ENCODE measurements at regions not wholly inside any gene's neighbourhood (a gene's known extent, or its start where the extent isn't known, plus 50 kb on each side); places are given as distances from the start of the nearest gene placed in this dataset.
"Not testable (repeated sequence)": the region's sequence is repeated elsewhere in the genome, so short reads cannot be mapped to it uniquely, and the experiment has no call there.

DNA sequence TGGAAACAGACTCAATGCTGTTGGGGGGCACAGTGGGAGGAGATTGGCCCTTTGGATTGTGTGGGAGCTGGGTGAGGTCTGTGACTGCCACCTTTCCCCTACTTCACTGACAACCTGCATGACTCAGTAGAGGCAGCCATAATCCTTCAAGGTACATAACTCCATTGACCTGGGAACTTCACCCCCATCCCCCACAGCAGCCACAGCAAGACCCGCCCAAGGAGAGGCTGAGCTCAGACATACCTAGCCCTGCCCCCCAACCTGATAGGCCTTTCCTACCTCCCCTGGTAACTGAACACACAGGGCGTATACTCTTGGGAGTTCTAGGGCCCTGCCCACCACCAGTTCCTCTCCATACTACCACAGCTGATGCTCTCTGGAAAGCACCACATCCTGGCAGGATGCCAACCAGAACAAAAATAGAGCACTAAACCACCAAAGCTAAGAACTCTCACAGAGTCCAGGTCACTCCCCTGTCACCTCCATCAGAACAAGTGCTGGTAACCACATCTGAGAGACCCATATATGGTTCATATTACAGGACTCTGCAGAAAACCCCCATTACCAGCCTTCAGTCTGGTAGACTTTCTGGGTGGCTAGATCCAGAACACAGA, 703.9 kb downstream of the FSCB start:
- no peak for DNase-seq

DNA sequence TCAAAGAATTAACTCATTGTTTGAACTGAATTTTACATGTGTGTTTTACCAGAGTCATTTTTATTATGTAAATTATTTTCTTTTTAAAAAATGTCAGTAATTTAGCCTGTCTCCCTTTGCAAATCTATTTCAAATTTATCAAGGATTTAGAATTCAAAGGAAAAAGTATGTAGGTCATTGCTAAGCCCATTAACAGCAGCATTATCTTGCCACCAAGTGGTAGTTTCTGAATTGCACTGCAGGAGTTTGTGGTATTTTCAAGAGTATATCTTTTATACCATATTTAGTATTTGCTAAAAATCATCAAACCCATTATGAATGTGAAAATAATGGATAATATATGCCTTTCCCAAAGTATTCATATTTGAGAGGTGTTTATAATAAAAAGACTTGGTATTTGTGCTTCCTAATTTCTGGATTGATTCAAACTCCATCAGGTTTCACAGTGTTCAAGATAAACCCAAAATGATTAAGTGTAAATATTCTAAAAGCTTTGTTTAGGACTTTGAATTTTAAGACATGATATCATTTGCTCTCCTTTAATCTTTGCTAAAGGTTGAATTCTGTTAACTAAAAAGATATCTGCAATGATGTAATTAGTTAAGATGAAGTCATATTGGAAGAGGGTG, 711.4 kb downstream of the FSCB start:
- no peak for DNase-seq

GRCh38 chr14:43793579-43793978, 713.5 kb downstream of the FSCB start:
- DNase-seq: no peak

- no peak for DNase-seq
Observed at GRCh38 chr14:43792980-43793379, 714.1 kb downstream of the FSCB start.

DNA sequence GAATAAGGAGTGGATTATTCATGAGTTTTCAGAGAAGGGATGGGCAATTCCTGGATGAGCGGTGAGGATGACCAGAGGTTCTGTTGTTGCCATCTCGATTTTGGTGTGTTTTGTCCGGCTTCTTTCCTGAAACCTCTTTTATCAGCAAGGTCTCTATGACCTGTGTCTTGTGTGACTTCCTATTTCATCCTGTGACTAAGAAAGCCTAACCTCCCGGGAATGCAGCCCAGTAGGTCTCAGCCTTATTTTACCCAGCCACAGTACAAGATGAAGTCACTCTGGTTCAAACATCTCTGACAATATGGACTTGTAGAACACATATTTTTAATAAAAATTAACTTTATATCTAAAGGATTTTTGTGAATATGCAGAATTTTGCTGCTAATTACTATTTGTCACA, 716.4 kb downstream of the FSCB start:
- DNase-seq: no peak

- no peak for DNase-seq
Observed at GRCh38 chr14:43789458-43789857, 717.6 kb downstream of the FSCB start.

DNA sequence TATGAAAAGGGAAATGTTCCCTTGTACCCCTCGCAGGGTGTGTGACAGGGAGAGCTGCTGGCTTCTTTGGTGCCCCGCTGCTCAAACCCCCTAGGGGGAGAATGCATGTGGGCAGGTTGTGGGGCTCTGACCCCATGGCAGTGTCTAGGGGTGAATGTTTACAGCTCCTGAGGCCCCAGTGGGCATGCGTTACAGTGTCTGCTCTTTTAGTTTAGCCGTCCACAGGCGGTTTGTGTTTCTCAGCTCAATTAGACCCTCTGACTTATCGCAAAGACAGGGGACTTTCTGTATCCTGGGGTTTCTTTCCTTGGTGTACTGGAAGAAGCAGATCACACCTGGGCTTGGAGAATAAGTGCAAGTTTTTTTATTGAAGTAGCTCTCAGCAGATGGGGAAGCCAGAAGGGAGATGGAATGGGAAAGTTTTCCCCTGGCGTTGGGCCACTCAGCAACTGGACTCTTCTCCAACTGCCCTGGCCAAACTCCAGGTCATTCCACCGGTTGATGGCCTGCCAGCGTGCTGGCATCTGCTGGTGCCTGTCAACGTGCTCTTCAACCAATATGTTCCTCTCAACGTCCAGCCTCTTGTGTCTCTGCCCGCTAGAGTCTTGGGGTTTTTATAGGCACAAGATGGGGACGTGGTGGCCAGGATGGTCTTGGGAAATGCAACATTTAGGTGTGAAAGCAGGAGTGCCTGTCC, 720.9 kb downstream of the FSCB start:
- DNase-seq: no peak

DNA sequence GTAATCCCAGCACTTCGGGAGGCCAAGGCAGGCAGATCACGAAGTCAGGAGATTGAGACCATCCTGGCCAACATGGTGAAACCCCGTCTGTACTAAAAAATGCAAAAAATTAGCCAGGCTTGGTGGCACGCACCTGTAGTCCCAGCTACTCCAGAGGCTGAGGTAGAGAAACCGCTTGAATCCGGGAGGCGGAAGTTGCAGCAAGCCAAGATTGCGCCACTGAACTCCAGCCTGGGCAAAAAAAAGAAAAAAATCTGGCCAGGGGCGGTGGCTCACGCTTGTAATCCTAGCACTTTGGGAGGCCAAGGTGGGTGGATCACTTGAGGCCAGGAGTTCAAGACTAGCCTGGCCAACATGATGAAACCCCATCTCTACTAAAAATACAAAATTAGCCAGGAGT, 722.7 kb downstream of the FSCB start:
- DNase-seq: not testable (repeated sequence)

DNA sequence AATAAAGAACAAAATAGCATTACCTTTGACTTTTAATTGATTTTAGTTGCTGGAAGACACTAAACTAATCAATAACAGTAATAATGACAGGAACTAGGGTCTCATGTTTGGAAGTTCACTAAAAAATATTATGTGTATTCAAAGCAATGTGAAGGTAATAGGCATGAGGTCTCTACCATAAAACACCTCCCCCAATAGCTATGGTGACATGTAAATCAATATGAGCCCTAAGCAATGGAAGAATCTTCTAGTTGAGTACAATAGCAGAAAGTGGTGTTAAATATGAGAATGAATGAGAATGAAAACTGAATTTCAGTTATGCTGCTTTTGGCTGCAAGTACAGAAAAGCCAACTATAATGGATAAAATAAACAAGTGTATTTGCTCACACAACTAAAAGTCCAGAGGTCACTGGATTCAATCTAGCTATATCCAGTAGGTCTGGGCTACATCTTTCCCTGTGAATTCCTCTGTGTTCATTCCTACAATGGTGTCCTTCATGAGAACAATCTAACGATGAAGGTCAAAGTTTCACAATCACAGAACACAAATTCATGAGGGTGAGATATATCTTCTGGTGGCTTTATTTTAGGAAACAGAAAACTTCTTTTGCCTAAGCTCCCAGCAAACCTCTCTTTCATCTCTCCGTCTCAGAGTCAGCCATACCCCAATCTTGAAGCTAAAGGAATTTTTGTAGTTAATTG, 728.0 kb downstream of the FSCB start:
- DNase-seq: no peak

DNA sequence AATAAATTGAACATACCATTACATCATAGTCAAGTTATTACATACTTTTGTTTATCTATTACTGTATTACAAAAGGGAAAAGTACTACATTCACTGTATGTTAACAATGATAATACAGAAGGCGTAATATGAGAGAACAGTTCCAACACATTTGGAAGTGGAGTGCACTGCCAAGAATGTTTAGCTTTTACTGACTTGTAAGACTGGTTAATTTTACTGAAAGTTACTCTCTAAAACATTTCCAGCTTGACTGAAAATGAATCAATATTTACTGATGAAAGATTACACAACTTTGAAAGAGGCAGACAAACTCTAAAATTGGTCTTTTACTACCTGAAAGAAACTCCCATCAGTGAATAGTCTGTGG, 728.5 kb downstream of the FSCB start:
- no peak for DNase-seq

GRCh38 chr14:43765474-43765873, 741.6 kb downstream of the FSCB start:
- DNase-seq: no peak

DNA sequence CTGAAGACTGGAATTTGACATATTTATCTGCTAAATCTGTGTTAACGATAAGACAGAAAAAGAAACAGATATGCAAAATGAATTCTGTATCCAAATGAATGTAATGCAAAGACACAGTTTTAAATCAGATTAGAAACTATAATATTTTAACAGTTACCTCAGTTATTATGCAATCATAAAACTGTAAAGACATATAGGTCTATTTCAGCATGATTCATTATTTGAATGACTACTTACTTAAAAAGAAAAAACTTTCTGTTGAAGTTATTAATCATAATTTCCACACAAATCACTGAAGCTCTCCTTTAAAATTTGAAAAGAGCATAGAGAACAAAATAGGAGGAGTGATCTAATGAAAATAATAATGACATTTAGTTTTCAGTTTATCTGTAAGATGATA, 742.6 kb downstream of the FSCB start:
- DNase-seq: no peak

- DNase-seq: no peak
Observed at GRCh38 chr14:43755707-43756106, 751.4 kb downstream of the FSCB start.

- DNase-seq: no peak
Observed at GRCh38 chr14:43754838-43755237, 752.2 kb downstream of the FSCB start.

DNA sequence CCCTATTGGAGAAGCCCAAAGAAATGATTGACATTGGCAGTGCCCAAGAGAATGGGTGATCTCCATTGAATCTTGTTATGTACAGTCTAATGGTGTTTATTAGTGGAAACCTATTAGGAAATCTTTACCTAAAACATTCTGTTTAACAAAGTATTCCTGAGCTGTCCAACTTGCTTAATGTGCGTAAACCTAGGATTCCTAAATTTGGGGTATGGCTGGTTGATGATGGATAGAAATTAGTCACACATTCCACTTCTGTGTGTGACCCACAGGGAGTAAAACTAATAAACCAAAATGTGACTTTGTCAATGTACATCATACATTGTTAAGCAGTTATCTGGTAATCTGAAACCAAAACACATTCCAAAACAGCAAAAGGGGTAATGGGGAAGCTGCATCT, 761.3 kb downstream of the FSCB start:
- no peak for DNase-seq

DNA sequence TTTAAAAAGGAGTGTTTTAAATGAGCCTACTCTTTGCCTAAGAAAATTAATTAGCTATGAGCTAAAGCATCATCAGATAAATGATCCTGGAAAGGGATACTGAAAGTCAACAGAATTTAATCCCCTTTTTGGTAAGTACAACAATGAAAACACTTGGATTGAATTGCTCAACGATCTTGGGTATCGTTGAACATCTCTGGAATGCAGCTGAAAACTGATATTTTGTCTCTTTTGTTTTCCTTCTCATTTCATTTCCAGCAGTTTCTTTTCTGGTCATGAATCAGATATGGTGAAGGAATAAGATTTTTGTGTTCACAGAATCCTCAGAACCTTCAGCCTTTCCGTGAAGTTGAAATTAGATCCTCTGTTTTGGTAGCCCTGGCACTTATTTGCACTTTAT, 771.2 kb downstream of the FSCB start:
- DNase-seq: no peak

DNA sequence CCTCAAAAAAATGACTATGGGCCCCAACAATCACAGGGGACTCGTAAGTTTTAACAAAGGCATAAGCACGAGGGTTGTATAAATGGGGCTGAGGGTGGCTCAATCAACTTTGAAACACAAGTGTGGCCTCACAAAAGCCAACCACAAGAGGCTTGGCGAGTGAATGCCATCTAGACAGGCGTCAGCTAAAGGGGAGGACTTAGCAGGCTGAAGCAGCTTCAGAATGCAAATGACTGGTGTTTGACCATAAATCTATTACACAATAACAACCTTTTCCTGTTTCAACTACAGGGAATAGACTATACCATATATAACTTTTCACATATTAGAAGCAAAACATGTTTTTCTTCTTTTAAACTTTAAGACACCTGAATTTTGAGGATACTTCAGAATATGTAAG, 777.9 kb downstream of the FSCB start:
- no peak for DNase-seq

DNA sequence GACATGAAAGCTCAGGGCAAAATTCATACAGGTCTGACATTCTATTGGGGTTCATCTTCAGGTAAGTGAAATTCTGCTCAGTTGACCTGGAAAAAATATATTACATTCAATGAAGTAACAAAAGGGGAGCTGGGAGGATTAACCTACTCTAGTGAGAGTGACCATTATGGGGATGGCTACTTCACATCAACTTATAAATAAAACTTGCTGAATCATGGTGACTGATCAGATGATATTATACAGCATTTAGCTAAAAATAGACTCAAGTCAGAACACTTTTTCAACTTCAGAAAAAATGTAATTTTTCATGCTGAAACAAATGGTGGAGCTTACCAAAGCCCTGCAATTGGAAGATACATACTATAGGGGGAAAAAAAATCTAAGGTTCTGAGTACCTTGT, 800.2 kb downstream of the FSCB start:
- no peak for DNase-seq

DNA sequence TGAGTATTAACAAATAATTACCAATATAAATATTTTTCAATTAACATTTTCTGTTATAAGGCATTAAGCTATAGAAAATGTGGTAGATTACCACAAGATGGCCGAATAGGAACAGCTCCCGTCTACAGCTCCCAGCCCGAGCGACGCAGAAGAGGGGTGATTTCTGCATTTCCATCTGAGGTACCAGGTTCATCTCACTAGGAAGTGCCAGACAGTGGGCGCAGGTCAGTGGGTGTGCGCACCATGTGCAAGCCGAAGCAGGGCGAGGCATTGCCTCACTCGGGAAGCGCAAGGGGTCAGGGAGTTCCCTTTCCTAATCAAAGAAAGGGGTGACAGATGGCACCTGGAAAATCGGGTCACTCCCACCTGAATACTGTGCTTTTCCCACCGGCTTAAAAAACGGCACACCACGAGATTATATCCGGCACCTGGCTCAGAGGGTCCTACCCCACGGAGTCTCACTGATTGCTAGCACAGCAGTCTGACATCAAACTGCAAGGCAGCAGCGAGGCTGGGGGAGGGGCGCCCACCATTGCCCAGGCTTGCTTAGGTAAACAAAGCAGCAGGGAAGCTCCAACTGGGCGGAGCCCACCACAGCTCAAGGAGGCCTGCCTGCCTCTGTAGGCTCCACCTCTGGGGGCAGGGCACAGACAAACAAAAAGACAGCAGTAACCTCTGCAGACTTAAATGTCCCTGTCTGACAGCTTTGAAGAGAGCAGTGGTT, 808.4 kb downstream of the FSCB start:
- DNase-seq: not testable (repeated sequence)

DNA sequence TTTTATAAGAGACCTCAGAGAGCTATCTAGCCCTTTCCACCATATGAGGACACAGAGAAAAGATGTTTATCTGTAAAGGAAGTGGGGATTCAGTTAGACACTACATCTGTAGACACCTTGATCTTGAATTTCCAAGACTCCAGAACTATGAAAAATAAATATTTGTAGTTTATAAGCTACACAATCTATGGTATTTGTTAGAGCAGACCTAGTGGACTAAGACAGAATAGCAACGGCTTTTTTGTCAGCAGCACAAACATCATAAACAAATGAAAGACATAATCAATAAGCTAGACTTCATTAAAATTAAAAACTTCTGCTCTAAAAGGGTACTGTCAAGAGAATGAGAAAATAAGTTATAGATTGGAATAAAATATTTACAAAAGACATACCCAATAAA, 810.1 kb downstream of the FSCB start:
- no peak for DNase-seq

GRCh38 chr14:43692706-43693105, 814.4 kb downstream of the FSCB start:
- no peak for DNase-seq

DNA sequence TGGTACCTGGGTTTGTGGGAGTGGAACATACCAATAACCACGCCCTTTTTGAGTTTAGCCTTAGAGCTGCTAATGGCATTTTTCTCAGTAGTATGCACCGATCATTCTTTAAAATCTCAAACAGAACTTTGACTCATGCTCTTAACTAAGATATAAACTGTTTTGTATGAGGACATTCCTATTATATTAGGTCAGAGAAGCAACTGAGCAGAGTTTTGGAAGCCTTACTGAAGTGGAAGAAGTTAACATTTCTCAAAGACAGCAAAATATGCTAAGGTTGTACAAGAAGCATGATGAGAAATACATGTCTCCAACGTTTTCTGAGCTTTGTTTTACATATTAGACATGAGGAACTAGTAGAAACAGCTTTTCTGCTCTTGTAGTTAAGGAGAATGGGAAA, 819.2 kb downstream of the FSCB start:
- no peak for DNase-seq

- no peak for DNase-seq
Observed at GRCh38 chr14:43677581-43677980, 829.5 kb downstream of the FSCB start.
